ENCODE measurements at regions not wholly inside any gene's neighbourhood (a gene's known extent, or its start where the extent isn't known, plus 50 kb on each side); places are given as distances from the start of the nearest gene placed in this dataset.
"Not testable (repeated sequence)": the region's sequence is repeated elsewhere in the genome, so short reads cannot be mapped to it uniquely, and the experiment has no call there.

GRCh38 chr4:33625748-33626147 lies 2618.6 kb downstream of the ARAP2 start:
- no peak for DNase-seq

GRCh38 chr4:33626221-33626620 lies 2618.1 kb downstream of the ARAP2 start:
- no peak for DNase-seq

- DNase-seq: no peak
Observed at GRCh38 chr4:33628296-33628695, 2616.0 kb downstream of the ARAP2 start.

GRCh38 chr4:33649015-33649414 lies 2595.3 kb downstream of the ARAP2 start:
- DNase-seq: no peak

GRCh38 chr4:33649471-33649870 lies 2594.8 kb downstream of the ARAP2 start:
- DNase-seq: no peak

GRCh38 chr4:33650036-33650435 lies 2594.3 kb downstream of the ARAP2 start:
- DNase-seq: no peak

- no peak for DNase-seq
Observed at GRCh38 chr4:33658971-33659370, 2585.3 kb downstream of the ARAP2 start.

GRCh38 chr4:33661636-33662035 lies 2582.7 kb downstream of the ARAP2 start:
- no peak for DNase-seq

GRCh38 chr4:33685939-33686338 lies 2558.4 kb downstream of the ARAP2 start:
- no peak for DNase-seq

GRCh38 chr4:33696041-33696440 lies 2548.3 kb downstream of the ARAP2 start:
- no peak for DNase-seq

GRCh38 chr4:33696586-33696985 lies 2547.7 kb downstream of the ARAP2 start:
- no peak for DNase-seq

GRCh38 chr4:33709247-33709646 lies 2535.1 kb downstream of the ARAP2 start:
- DNase-seq: no peak

- DNase-seq: no peak
Observed at GRCh38 chr4:33711826-33712225, 2532.5 kb downstream of the ARAP2 start.

GRCh38 chr4:33714971-33715370 lies 2529.3 kb downstream of the ARAP2 start:
- no peak for DNase-seq

GRCh38 chr4:33715841-33716395 lies 2528.4 kb downstream of the ARAP2 start:
- DNase-seq: peak; percentile 14

- no peak for DNase-seq
Observed at GRCh38 chr4:33722254-33722653, 2522.1 kb downstream of the ARAP2 start.

- DNase-seq: no peak
Observed at GRCh38 chr4:33722800-33723516, 2521.4 kb downstream of the ARAP2 start.

GRCh38 chr4:33724685-33725084 lies 2519.6 kb downstream of the ARAP2 start:
- DNase-seq: no peak

- no peak for DNase-seq
Observed at GRCh38 chr4:33725861-33726260, 2518.5 kb downstream of the ARAP2 start.

GRCh38 chr4:33737726-33738125 lies 2506.6 kb downstream of the ARAP2 start:
- no peak for DNase-seq

GRCh38 chr4:33739884-33740632 lies 2504.3 kb downstream of the ARAP2 start:
- DNase-seq: no peak

- DNase-seq: not testable (repeated sequence)
Observed at GRCh38 chr4:33740871-33741270, 2503.4 kb downstream of the ARAP2 start.

- no peak for DNase-seq
Observed at GRCh38 chr4:33746979-33747378, 2497.3 kb downstream of the ARAP2 start.

- no peak for DNase-seq
Observed at GRCh38 chr4:33751050-33751449, 2493.3 kb downstream of the ARAP2 start.
